Natural killer cell treated with Interleukin-12 subunit alpha and Interleukin-12 subunit beta and Interleukin-15 and Interleukin-18, amount 100 ng/mL, for 72 hours (primary cell): ENCODE measurements at regions not wholly inside any gene's neighbourhood (a gene's known extent, or its start where the extent isn't known, plus 50 kb on each side); places are given as distances from the start of the nearest gene placed in this dataset.

Experiments used
- ATAC-seq, 2 donors: fragments of 150-1000 bp; cut with Tn5 transposase in 1 of 2; sonication (Bioruptor Pico), chemical (Tn5 transposase) in 1 of 2; 2 replicates each; pipeline ENCODE4 v1.10.0; 2021
- DNase-seq: peaks from one replicate; pipeline ENCODE4 v3.0.0; 2022; ENCODE audit warnings: low spot score
- H3K27ac Mint-ChIP-seq, 2 donors: 1 replicate in 1 of 2; 2 replicates in 1 of 2; pipeline ENCODE4 v1.8.0; 2022; ENCODE audit warnings: mixed read lengths in 2 of 2, mild to moderate bottlenecking in 1 of 2, moderate library complexity in 1 of 2
- H3K27me3 Mint-ChIP-seq, 2 donors: 1 replicate in 1 of 2; 2 replicates in 1 of 2; pipeline ENCODE4 v1.8.0; 2022; ENCODE audit warnings: mixed read lengths in 2 of 2
- H3K36me3 Mint-ChIP-seq: one replicate; pipeline ENCODE4 v1.8.0; 2022; ENCODE audit warnings: mixed read lengths
- H3K4me1 Mint-ChIP-seq, 2 donors: 1 replicate in 1 of 2; 2 replicates in 1 of 2; pipeline ENCODE4 v1.8.0; 2022; ENCODE audit warnings: low read depth in 2 of 2, mixed read lengths in 2 of 2, mild to moderate bottlenecking in 1 of 2
- H3K4me3 Mint-ChIP-seq: one replicate; pipeline ENCODE4 v1.8.0; 2022; ENCODE audit warnings: mixed read lengths
- H3K9me3 Mint-ChIP-seq: 2 replicates; pipeline ENCODE4 v1.8.0; 2022; ENCODE audit warnings: mixed read lengths

- DNase-seq (no peak), ATAC-seq (peak; percentile 90 to 91)
- Mint-ChIP-seq H3K27me3 (peaks cover 5 to 15% of the 10 kb centered on the region in 2 donors), H3K4me3 (peak overlapping the region; percentile 72), H3K9me3 (no peaks in the 10 kb centered on the region), H3K36me3 (no peaks in the 10 kb centered on the region), H3K4me1 (peaks cover 39 to 52% of the 10 kb centered on the region in 2 donors), H3K27ac (peak overlapping the region; percentile 79 to 89)
Measured at GRCh38 chr22:48098243-48098920, 1335.9 kb downstream of the TBC1D22A start.

GRCh38 chr22:48097723-48098122 is 1335.3 kb downstream of the TBC1D22A start:
- Mint-ChIP-seq H3K9me3 (no peaks in the 10 kb centered on the region), H3K4me1 (peaks cover 39 to 52% of the 10 kb centered on the region in 2 donors), H3K27me3 (peaks cover 5 to 9% of the 10 kb centered on the region in 2 donors), H3K36me3 (no peaks in the 10 kb centered on the region), H3K27ac (peak overlapping the region; percentile 79 to 89), H3K4me3 (peak overlapping the region; percentile 72)
- no peak for ATAC-seq
- no peak for DNase-seq

DNA sequence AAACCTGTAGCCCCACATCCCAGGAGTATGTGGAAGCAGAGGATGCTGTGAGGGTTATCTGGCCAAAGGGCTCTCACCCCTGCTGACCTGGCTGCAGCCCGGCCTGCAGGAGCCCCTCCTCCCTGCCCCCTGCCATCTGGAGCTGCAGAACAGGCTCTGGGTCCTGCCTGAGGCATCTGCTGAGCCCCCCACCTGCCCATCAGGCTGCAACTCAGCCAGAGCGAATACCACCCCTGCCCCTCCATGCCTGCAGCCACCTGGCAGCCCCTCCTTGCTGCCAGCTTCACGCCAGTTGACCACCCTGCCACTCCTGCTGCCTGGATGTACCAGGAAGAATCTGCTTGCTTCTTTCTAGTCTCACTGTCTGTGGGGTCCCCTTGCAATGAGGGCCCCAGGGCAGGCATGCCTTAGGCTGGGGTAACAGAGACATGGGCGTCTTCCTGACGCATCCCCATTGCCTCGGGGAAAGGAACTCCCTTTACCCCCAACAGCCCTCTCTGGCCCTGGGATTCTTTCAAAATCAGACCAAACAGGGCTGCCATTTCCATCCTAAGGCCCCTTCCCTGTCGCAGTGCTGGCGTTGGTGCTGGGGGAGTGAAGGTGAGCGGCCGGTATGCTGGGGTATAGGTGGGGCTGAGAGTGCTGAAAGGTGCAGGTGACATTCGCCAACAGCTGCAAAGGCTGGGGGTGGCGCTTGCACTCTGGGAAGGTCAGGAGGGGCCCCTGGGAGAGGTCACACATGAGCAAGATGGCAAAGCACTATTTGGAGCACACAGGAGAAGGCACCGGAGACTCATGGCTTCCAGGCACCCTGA is 1334.6 kb downstream of the TBC1D22A start:
- DNase-seq (no peak), ATAC-seq (no peak)
- H3K27ac Mint-ChIP-seq: peak overlapping the region; percentile 79 to 89
- H3K4me3 Mint-ChIP-seq: peak overlapping the region; percentile 72
- H3K27me3 Mint-ChIP-seq: peaks cover 10 to 13% of the 10 kb centered on the region in 2 donors
- no peaks in the 10 kb centered on the region for H3K36me3 Mint-ChIP-seq
- peaks cover 39 to 52% of the 10 kb centered on the region in 2 donors for H3K4me1 Mint-ChIP-seq
- no peaks in the 10 kb centered on the region for H3K9me3 Mint-ChIP-seq

DNA sequence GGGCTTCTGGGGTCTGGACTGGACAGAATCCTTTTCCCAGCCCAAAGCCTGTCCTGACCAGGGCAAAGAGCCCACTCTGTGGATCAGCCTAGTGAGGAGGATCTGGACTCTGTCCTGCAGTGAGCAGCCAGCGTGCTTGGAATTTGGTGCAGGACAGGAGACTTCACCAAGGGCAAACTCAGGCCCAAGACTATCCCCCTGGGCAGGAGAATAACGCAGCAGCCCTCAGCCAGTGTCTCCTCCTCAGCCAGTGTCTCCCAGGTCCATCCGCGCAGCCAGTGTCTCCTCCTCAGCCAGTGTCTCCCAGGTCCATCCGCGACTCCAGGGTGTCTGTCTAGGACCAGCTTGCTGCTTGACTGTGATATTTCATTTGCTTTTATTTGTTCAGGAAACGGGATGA is 1334.0 kb downstream of the TBC1D22A start:
- Mint-ChIP-seq H3K27me3 (peaks cover 11 to 13% of the 10 kb centered on the region in 2 donors), H3K4me3 (peak overlapping the region; percentile 10), H3K27ac (no peak overlapping the region), H3K9me3 (no peaks in the 10 kb centered on the region), H3K36me3 (no peaks in the 10 kb centered on the region), H3K4me1 (peaks cover 39 to 47% of the 10 kb centered on the region in 2 donors)
- ATAC-seq (no peak), DNase-seq (no peak)

- Mint-ChIP-seq H3K4me3 (no peak overlapping the region), H3K4me1 (peaks cover 24 to 34% of the 10 kb centered on the region in 2 donors), H3K27me3 (peaks cover 11 to 13% of the 10 kb centered on the region in 2 donors), H3K36me3 (no peaks in the 10 kb centered on the region), H3K9me3 (no peaks in the 10 kb centered on the region), H3K27ac (no peak overlapping the region)
- no peak for ATAC-seq
- DNase-seq: no peak
Measured at GRCh38 chr22:48093981-48094380, 1331.5 kb downstream of the TBC1D22A start.

- H3K27me3 Mint-ChIP-seq: peaks cover 11 to 13% of the 10 kb centered on the region in 2 donors
- H3K4me3 Mint-ChIP-seq: no peak overlapping the region
- H3K9me3 Mint-ChIP-seq: no peaks in the 10 kb centered on the region
- H3K36me3 Mint-ChIP-seq: no peaks in the 10 kb centered on the region
- H3K27ac Mint-ChIP-seq: no peak overlapping the region
- H3K4me1 Mint-ChIP-seq: peaks cover 13 to 24% of the 10 kb centered on the region in 2 donors
- DNase-seq: no peak
- no peak for ATAC-seq
Measured at GRCh38 chr22:48092866-48093265, 1330.4 kb downstream of the TBC1D22A start.

GRCh38 chr22:48091656-48092223 is 1329.3 kb downstream of the TBC1D22A start:
- ATAC-seq (no peak), DNase-seq (no peak)
- H3K27me3 Mint-ChIP-seq: peaks cover 11 to 16% of the 10 kb centered on the region in 2 donors
- peaks cover 2 to 16% of the 10 kb centered on the region in 2 donors for H3K4me1 Mint-ChIP-seq
- H3K36me3 Mint-ChIP-seq: no peaks in the 10 kb centered on the region
- H3K27ac Mint-ChIP-seq: no peak overlapping the region
- H3K9me3 Mint-ChIP-seq: no peaks in the 10 kb centered on the region
- H3K4me3 Mint-ChIP-seq: no peak overlapping the region

DNA sequence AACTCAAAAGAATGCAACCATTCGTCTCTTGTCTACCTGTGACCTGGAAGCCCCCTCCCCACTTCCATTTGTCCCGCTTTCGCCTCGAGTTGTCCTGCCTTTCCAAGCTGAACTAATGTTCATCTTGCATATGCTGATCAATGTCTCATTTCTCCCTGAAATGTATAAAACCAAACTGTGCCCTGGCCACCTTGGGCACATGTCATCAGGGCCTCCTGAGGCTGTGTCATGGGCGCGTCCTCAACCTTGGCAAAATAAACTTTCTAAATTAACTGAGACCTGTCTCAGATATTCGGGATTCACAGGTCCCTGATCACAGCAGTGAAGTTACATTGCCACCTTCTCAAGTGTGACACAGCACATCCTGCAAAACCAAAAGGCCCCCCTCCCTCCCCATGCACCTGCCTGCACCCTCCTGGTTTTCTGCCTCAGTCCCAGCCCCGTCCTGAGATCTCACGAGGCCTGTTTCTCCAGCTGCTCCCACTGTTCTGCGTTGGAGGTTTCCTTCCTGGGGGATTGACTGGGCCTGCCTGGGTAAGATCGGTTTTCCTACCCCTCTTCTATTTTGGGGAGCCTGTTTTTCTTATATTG is 1328.7 kb downstream of the TBC1D22A start:
- DNase-seq (no peak), ATAC-seq (no peak)
- Mint-ChIP-seq H3K9me3 (no peaks in the 10 kb centered on the region), H3K27ac (no peak overlapping the region), H3K27me3 (peaks cover 11 to 16% of the 10 kb centered on the region in 2 donors), H3K36me3 (no peaks in the 10 kb centered on the region), H3K4me1 (peaks cover 0 to 16% of the 10 kb centered on the region in 2 donors), H3K4me3 (no peak overlapping the region)

DNA sequence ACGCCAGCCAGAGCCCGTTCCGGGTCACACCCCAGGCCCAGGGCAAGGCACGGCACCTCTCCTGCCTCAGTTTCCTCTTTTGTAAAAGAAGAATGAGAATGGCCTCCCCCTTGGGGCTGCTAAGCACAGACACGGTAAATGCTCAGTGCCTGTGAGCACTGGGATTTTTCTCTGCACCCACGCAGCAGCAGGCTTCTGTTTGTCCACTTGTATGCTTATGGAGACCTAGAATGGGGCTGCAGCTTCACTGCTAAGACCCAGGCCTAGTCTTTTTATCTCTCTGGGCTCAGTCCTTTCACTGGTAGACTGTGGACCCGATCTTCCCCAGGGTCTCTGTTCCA is 1327.9 kb downstream of the TBC1D22A start:
- ATAC-seq: no peak
- Mint-ChIP-seq H3K27ac (no peak overlapping the region), H3K27me3 (peaks cover 16 to 19% of the 10 kb centered on the region in 2 donors), H3K4me1 (peaks cover 6 to 17% of the 10 kb centered on the region in 2 donors), H3K9me3 (no peaks in the 10 kb centered on the region), H3K4me3 (no peak overlapping the region), H3K36me3 (no peaks in the 10 kb centered on the region)
- DNase-seq: no peak

DNA sequence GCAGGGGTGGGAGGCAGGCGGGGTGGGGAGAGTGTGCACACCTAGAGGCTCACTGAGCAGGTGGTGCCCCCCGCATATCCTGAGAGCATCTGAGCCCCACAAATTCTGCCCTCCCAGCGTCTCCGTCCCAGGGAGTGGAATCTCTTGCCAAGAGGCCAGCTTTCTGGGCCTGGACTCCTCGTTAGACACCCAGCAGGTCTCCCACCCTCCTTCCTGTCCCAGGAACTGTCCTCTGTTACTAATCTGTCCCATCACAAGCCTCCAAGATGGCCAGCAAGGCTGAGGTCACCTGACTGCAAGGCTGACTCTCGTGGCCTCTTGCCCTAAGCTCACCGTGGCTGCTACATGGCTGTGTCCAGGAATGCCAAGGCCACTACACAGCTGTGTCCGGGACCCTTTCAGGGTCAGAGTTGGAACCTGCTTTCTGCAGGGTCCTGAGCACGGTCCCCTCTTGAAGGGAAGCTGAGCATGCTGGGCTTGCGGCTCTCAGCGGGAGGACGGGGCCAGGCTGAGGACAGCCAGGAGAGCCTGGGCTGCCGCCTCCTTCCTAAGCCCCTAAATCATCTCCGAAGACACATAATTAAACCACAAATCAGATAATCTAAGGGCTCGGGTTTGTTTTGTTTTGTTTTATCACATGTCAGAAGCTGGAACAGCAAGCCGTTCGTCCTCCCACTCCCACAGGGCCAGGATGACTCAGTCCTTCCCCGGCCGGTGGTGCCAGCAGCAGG is 1327.3 kb downstream of the TBC1D22A start:
- peak overlapping the region; percentile 41 for H3K4me3 Mint-ChIP-seq
- H3K27ac Mint-ChIP-seq: no peak overlapping the region
- peaks cover 17% of the 10 kb centered on the region in 2 donors for H3K27me3 Mint-ChIP-seq
- no peaks in the 10 kb centered on the region for H3K9me3 Mint-ChIP-seq
- ATAC-seq: no peak
- peaks cover 10 to 17% of the 10 kb centered on the region in 2 donors for H3K4me1 Mint-ChIP-seq
- H3K36me3 Mint-ChIP-seq: no peaks in the 10 kb centered on the region
- DNase-seq: no peak

- H3K4me1 Mint-ChIP-seq: peaks cover 17 to 24% of the 10 kb centered on the region in 2 donors
- no peak overlapping the region for H3K4me3 Mint-ChIP-seq
- H3K36me3 Mint-ChIP-seq: no peaks in the 10 kb centered on the region
- H3K9me3 Mint-ChIP-seq: no peaks in the 10 kb centered on the region
- ATAC-seq: no peak
- DNase-seq: no peak
- peaks cover 22 to 25% of the 10 kb centered on the region in 2 donors for H3K27me3 Mint-ChIP-seq
- H3K27ac Mint-ChIP-seq: no peak overlapping the region
Measured at GRCh38 chr22:48088926-48089536, 1326.6 kb downstream of the TBC1D22A start.

GRCh38 chr22:48088251-48088650 is 1325.8 kb downstream of the TBC1D22A start:
- Mint-ChIP-seq H3K9me3 (no peaks in the 10 kb centered on the region), H3K4me3 (no peak overlapping the region), H3K27ac (no peak overlapping the region), H3K4me1 (peaks cover 23 to 30% of the 10 kb centered on the region in 2 donors), H3K36me3 (no peaks in the 10 kb centered on the region), H3K27me3 (peaks cover 28 to 31% of the 10 kb centered on the region in 2 donors)
- no peak for DNase-seq
- no peak for ATAC-seq
